Kidney epithelial cell (primary cell): ENCODE measurements at regions not wholly inside any gene's neighbourhood (a gene's known extent, or its start where the extent isn't known, plus 50 kb on each side); places are given as distances from the start of the nearest gene placed in this dataset.
"Not testable (repeated sequence)": the region's sequence is repeated elsewhere in the genome, so short reads cannot be mapped to it uniquely, and the experiment has no call there.

Experiments used
- DNase-seq: peaks from one replicate; pipeline ENCODE4 v3.0.0-alpha.2; 2010; ENCODE audit warnings: low read depth
- H3K27me3 ChIP-seq: 2 replicates; pipeline ENCODE4 v1.6.0; 2011; ENCODE audit warnings: low read length; ENCODE audit not compliant: control insufficient read depth, insufficient read depth
- H3K36me3 ChIP-seq: 2 replicates; pipeline ENCODE4 v1.5.1; 2011; ENCODE audit warnings: low read length; ENCODE audit not compliant: control insufficient read depth, insufficient read depth
- H3K4me3 ChIP-seq: 2 replicates; pipeline ENCODE4 v1.5.1; 2011; ENCODE audit warnings: low read depth, mild to moderate bottlenecking, control low read depth, low read length
- CTCF ChIP-seq: IDR thresholded peaks from 2 replicates; pipeline ENCODE4 v1.5.1; 2011; ENCODE audit warnings: mild to moderate bottlenecking, moderate library complexity, low read length, control low read depth, inconsistent platforms; ENCODE audit not compliant: insufficient read depth, poor library complexity, severe bottlenecking

- TF ChIP-seq CTCF, result no peak
- no peak for DNase-seq
- Histone ChIP-seq H3K4me3 (no peak overlapping the region), H3K27me3 (no peaks in the 10 kb centered on the region), H3K36me3 (no peaks in the 10 kb centered on the region)
Observed at GRCh38 chr20:22842793-22843192, 192.3 kb upstream of the SSTR4 start.

GRCh38 chr20:22844959-22845358 lies 190.2 kb upstream of the SSTR4 start:
- DNase-seq, result no peak
- TF ChIP-seq CTCF, result no peak
- Histone ChIP-seq H3K4me3 (no peak overlapping the region), H3K27me3 (no peaks in the 10 kb centered on the region), H3K36me3 (no peaks in the 10 kb centered on the region)

- no peak for DNase-seq
- Histone ChIP-seq H3K27me3 (no peaks in the 10 kb centered on the region), H3K36me3 (no peaks in the 10 kb centered on the region), H3K4me3 (no peak overlapping the region)
- TF ChIP-seq CTCF, result no peak
Observed at GRCh38 chr20:22846863-22847262, 188.2 kb upstream of the SSTR4 start.

- TF ChIP-seq CTCF, result no peak
Observed at GRCh38 chr20:22848364-22848763, 186.7 kb upstream of the SSTR4 start.

GRCh38 chr20:22851679-22852346 lies 183.3 kb upstream of the SSTR4 start:
- not testable (repeated sequence) for H3K4me3 ChIP-seq, H3K36me3 ChIP-seq, DNase-seq, H3K27me3 ChIP-seq
- peak; percentile 71 for TF ChIP-seq CTCF

More at GRCh38 chr20:22848364-22848763, 186.7 kb upstream of the SSTR4 start:
- Histone ChIP-seq H3K4me3 (no peak overlapping the region), H3K27me3 (no peaks in the 10 kb centered on the region), H3K36me3 (no peaks in the 10 kb centered on the region)
- no peak for DNase-seq
